RPMI8226 (cell line): ENCODE measurements at regions not wholly inside any gene's neighbourhood (a gene's known extent, or its start where the extent isn't known, plus 50 kb on each side); places are given as distances from the start of the nearest gene placed in this dataset.

ENCODE experiments used
- DNase-seq: peaks from one replicate; pipeline ENCODE4 v3.0.0-alpha.2; 2015

DNA sequence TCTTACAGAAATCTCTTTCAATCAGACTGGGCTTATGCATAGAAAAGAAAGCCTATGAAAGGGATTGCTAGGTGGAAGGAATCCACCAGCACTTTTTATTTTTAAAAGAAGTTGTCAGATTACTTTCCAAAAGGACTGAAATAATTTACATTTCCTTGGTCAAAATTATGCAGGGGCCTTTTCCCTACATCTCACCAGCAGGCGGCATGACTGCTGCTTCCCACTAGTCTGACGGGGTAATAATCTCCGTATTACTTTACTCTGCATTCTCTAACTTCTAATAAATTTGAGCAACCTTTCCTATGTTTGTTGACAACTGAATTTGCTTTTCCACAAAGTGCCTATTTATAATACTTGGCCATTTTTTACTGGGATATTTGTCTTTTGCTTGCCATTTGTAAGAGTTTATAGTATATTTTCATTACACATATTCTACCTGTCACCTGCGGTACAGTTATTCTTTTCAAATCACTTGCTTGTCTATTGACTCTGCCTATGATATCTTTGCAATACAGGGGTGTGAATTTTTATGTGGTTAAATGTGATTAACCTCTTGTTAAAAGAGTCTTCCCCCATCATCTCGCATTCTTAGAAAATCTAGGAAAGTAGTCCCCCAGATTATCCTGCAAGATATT is 51.9 kb upstream of the USP47 start:
- DNase-seq, result peak; percentile 20

- no peak for DNase-seq
Measured at GRCh38 chr11:11788063-11788710, 53.6 kb upstream of the USP47 start.

DNA sequence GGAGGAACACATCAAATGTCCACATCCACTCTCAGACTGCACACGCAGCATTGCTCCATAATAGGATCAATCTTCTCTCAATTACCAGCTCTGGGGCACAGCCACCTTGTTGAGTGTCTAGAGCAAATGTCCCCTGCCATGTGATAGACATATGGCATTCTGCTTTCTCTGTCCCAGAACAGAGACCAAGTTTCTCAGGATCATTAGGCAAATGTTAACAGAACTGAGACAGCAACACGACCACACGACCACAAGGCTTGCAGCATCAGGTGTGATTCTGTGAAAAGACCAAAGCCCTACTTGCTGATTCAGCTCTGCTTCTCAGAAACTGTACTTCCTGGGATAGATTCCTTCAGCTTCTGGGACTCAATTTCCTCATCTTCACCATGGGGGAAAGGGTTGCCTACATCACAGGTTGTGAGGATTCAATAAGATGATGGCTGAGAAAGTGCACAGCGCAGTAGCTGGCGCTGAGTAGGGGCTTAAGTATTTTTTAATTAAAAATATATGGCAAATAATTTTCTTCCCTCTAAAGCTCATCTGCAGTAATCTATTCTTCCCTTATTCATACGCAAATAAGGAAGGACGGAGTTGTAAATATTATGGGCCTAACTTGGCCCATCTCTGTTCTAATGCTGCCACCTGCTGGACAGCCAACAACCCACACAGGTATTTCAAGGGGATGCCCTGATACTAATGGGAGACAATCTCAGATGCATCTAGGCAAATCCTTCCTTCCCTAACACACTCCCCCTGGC is 54.3 kb upstream of the USP47 start:
- peak; percentile 63 for DNase-seq

DNA sequence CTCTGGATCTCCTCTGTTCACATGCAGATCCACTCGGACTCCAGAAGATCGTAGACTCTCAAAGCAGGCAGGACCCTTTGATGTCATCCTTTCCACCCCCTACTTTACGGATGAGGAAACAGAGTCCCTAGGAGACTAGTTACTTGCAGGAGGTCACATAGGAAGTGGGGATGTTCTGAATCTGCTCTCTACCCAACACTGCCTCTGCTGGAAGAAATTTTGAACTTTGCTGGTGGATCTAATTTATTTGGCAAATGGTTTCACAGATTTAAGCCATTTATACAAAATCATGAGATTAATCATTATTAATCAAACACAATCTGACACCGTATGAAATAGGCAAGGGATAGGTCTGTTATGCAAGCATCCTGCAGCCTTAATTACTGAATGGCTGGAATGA is 55.0 kb upstream of the USP47 start:
- peak; percentile 12 for DNase-seq

- DNase-seq, result no peak
Measured at GRCh38 chr11:11786234-11786633, 55.5 kb upstream of the USP47 start.

DNA sequence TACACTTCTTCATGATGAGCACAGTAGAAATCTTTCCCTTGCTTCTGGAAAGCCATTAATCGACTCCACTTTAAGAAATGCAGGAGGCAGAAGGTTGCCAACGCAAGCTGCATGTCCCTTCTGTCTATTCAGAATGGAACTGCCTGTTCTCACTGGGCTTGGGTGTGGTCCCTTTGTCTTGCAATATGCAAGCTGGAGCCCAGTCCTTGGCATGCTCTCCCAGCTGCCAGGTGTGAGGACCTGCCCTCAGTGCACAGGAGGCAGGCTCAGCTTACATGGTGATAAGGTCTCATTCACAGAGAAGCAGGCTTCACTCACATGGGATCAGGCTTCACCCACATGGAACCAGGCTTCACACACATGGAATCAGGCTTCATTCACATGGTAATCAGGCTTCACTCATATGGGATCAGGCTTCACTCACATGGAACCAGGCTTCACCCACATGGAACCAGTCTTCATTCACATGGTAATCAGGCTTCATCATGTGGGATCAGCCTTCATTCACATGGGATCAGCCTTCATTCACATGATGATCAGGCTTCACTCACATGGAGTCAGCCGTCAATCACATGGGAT is 59.2 kb upstream of the USP47 start:
- DNase-seq, result no peak

DNA sequence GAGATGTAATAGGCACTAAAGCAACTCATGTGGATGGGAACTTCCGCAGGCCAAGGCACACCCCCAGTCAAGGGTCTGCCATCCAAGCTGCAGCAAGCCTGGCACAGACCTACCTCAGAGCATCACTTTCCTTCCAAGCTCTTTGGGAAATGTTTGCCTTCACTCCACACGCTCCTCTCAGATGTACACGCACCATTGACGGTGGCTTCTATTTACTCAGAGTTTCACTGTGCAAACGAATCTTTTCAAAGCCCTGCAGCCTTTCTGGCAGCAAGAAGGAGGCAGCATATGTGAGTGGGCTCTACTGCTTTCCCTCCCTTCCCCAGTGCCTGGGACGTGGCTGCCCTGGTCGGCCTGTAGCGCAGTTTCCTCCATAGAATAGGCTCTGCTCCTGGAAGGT is 60.9 kb upstream of the USP47 start:
- no peak for DNase-seq

GRCh38 chr11:11779975-11780374 is 61.8 kb upstream of the USP47 start:
- DNase-seq, result no peak

- no peak for DNase-seq
Measured at GRCh38 chr11:11777897-11778296, 63.9 kb upstream of the USP47 start.

DNA sequence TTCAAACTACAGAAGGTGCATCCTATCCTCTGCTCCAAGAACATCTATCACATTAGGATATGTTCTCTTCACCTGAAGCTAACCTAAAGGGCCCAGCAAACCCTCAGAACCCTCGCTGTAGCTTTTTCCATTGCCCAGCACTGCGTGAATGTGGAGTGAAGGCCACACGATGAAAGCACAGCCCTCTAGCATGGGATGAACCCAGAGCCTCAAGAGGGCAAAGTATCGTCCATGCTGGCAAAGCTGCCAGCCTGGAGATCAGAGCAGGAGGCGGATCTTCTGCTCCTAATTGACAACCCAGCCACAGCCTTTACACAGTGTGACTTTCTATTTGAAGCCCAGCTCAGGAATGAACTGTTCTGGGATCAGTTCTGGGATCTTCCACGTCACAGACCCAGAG is 65.1 kb upstream of the USP47 start:
- DNase-seq, result no peak

DNA sequence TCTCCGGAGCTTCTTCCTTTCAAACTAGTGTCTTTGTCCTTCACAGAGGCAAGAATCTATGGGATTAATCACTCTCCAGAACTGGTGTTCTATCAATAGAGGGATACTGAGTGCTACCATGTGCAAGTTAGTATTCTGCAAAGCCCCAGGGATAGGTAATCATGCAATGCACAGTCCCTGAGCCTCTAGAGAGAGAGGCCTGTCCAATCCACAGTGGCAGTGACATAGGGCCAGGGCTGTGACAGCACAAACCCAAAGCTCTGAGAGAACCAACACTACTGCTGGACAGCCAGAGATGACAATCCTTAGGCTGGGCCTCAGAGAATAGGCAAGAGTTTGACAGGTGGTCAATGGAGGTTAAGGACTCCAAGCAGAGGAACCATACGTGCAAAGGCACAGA is 66.8 kb upstream of the USP47 start:
- no peak for DNase-seq

DNA sequence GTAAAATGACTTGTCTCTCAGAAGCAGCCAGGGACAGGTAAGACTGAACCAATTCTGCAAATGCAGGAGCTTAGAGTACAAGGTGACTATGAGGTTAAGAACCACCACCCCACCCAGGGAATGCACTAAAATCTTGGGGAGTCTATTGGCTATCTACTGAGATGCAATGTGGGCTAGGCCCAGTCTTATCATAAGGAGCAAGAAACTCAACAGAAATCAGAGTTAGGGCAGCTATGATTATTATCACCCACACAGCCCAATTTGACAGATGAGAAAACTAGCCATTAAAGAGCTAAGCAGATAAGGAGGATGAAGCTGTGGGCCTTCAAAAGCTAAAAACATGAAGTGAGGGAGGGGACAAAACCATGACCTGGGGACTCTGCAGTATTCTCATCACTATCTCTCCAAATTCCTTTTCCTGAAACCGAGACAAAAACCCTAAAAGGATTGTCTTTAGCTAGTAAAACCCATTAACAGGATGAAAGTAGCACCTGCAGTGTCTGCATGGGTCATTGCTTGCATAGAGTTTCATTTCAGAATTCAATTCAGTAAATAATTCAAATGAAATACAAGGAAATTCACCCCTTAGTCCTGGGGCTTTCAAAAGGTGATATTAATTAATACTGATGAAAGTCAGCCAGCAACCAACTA is 68.8 kb upstream of the USP47 start:
- no peak for DNase-seq

DNA sequence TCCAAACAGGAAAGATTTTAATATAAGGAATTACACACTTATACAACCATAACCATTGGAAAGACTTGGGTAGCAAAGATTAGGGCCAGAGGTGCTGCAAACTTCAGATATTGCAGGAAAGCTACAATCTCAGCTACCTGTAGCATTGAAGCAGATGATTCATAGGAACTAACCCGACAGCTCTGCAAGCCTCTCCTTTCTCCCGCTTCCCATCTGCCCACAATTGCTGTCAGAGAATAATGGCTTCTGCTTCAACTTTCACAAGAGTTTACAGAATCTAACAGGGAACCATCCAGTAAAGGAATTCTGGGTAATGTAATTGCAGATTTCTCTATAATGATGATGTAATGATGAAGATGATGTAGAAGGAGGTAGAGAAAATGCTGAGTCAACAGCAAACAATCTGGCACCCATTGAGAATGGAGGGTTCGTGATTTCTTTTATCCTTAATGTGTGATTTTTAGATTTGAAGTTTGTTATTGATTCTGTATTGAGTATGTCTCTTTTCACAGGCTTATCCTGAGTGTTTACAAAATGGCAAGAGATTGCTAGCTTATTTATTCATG is 70.8 kb upstream of the USP47 start:
- DNase-seq, result no peak

DNA sequence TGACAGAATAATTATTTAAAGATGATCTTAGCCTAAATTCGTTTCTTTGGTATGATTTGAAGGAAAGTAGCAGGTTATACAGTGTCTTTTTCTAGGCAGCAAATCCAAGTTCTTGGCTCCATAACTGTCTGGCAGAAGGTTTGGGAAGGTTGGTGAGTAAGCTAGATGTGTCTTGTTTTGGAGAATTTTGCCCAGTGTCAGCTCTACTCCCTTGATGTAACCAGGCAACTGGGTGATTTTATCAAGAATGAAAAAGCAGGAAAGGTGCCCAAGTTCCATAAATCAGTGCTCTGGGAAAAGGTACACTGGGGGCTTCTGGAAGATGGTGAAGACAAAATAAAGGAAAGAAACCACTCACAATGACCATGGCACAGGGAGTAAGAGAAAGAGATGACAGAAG is 71.5 kb upstream of the USP47 start:
- DNase-seq, result no peak

DNA sequence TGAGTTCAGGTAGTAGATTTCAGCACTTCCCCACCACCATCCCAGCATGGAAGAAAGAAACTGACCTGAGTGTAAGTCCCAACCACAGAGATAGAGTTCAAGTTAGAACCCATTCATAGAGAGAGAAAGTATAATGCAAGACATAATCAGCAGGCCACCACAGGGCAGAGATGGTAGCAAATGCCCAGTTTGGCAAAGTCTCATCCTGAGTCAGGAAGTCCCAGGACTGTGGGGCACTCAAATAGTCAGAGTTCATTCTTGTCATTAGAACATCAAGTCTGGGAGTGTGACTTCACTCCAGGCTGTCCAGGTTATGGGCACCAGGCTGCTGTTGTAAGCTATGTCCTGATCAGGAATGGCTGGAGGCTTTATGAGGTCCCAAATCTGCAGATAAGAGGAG is 72.0 kb upstream of the USP47 start:
- no peak for DNase-seq

GRCh38 chr11:11769362-11769761 is 72.4 kb upstream of the USP47 start:
- DNase-seq, result no peak

DNA sequence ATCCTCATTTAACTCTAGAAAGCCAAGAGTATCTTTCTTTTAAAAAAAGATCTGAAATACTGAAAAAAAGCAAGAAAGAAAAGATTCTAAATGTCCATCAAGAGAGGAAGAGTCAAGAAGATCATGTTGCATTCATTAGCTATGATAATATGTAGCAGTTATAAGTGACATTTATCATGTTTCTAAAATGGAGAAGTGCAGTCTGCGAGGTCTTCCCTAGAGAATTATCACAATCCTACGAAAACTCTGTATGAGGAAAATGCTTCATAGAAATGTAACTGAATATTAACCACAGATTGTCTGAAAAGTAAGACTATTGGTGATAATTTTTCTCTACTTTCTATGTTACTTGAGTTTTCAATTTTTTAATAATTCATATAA is 77.4 kb upstream of the USP47 start:
- DNase-seq, result no peak

GRCh38 chr11:11763796-11764422 is 77.9 kb upstream of the USP47 start:
- no peak for DNase-seq

DNA sequence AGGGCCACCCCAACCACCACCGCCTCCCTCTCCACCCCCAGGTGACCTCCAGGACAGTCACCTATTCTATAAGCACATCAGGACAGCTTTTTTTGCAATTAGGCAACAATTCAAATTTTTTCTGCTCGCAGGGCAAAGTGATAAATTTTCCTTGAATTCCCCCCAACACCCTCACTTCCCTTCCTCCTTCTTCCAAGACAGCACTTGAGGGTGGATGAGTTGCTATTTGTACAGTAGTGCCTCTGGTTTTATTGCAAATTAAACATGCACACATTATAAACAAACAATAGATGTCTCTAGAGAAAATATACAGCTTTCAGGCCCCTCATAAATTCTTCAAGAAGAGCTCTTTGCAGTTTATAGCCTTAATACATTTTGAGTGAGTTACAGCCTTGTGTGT is 80.9 kb upstream of the USP47 start:
- DNase-seq, result no peak

DNA sequence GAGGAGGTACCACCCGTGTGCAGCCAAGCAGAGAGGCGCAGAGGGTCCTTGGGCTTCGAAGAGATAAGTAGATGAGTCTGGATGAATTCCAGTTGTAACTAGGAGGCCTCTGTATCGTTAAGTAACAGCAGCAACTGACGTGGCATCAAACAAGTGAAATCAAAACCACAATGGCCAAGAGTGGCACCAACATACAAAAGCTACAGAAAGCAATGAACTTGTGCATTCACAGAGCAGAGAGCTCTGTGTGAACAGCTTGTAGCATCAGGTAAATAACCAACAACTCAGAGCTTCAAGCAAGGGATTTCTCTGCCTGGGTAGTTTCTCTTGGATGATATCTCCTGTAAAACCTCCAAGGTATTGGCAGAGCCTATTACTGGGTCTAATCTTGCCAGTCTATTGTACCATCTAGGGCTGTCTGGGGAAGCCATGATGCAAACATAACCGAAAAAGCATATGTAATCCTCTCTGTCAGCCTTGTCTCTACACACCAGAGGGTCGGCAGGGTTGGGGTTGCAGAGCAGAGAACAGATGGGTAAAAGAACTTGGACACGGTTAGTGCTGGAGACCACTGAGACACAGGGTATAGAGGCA is 83.1 kb upstream of the USP47 start:
- DNase-seq, result no peak

GRCh38 chr11:11757909-11758308 is 83.9 kb upstream of the USP47 start:
- DNase-seq, result no peak

DNA sequence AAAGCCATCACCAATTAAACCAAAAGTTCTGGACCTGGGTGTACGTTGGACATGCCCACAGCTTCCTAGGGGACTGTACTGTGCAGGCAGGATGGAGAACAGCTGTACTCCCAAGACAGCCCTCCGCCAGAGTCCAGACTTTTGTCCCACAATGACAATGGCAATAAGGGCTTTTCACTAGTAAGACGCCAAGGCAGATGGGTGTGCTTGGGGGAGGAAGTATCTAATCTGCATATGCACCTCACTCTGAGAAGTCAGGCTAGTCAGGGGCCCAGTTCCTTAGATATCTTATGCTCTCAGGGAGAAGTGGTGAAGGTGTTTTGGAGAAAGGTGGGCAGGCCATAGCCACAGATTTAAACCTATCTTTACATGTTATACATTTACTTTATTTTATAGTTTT is 85.1 kb upstream of the USP47 start:
- DNase-seq, result no peak
